ENCODE measurements at regions not wholly inside any gene's neighbourhood (a gene's known extent, or its start where the extent isn't known, plus 50 kb on each side); places are given as distances from the start of the nearest gene placed in this dataset.
A peak's percentile ranks its signal among the peaks of the same experiment; 100 is the strongest.

- DNase-seq (ENCODE audit: low read depth, low spot score) (peak; percentile 30), FAIRE-seq (no peak)
- dilution Hi-C loops (cut with MboI; ENCODE audit: extremely low pct_ligation_motif_present, low sequenced_read_pairs) = no loop called here
- Histone ChIP-seq H3K36me3 (ENCODE audit: control insufficient read depth in 2 of 2, extremely low read depth in 1 of 2, insufficient read depth in 2 of 2, low read length in 2 of 2) (no peaks in the 10 kb centered on the region), H3K4me3 (ENCODE audit: control insufficient read depth in 2 of 3, extremely low read depth in 1 of 3, insufficient read depth in 2 of 3, low read depth in 1 of 3, low read length in 3 of 3) (no peak overlapping the region), H3K9me3 (ENCODE audit: control insufficient read depth, low read depth, low read length) (no peaks in the 10 kb centered on the region), H3K27me3 (ENCODE audit: control insufficient read depth, extremely low read depth, insufficient read depth, low read length) (no peaks in the 10 kb centered on the region), H3K79me2 (ENCODE audit: control insufficient read depth, insufficient read depth, low read length) (no peaks in the 10 kb centered on the region), H3K4me2 (ENCODE audit: control insufficient read depth, extremely low read depth, insufficient read depth, low read depth, low read length) (no peak overlapping the region), H3K9me1 (ENCODE audit: control insufficient read depth, extremely low read depth, insufficient read depth, low read length) (no peaks in the 10 kb centered on the region), H3K4me1 (ENCODE audit: control insufficient read depth, extremely low read depth, insufficient read depth, low read length) (peaks cover 25% of the 10 kb centered on the region), H3K27ac (ENCODE audit: control insufficient read depth, insufficient read depth, low read length) (no peak overlapping the region), H2AFZ (ENCODE audit: control insufficient read depth, low read length) (peak overlapping the region; percentile 47), H4K20me1 (ENCODE audit: control insufficient read depth, extremely low read depth, insufficient read depth, low read length) (no peaks in the 10 kb centered on the region), H3K9ac (ENCODE audit: control insufficient read depth, extremely low read depth, insufficient read depth, low read length) (no peak overlapping the region)
- TF ChIP-seq CTCF (optimal IDR thresholded peaks at IDR 0.05 in 1 of 3, IDR thresholded peaks at IDR 0.05 in 1 of 3, conservative IDR thresholded peaks at IDR 0.05 in 1 of 3; ENCODE audit: extremely low read depth in 1 of 3, insufficient read depth in 2 of 3, low read length in 3 of 3) (no peak), EZH2 (IDR thresholded peaks at IDR 0.05; ENCODE audit: low read length) (no peak)
Measured at GRCh38 chr2:161028581-161028980, 131.6 kb upstream of the TANK start.

GRCh38 chr2:161029321-161029720, 130.9 kb upstream of the TANK start:
- no peaks in the 10 kb centered on the region for H3K27me3 ChIP-seq (ENCODE audit: control insufficient read depth, extremely low read depth, insufficient read depth, low read length)
- no peak overlapping the region for H3K4me3 ChIP-seq (ENCODE audit: control insufficient read depth in 2 of 3, extremely low read depth in 1 of 3, insufficient read depth in 2 of 3, low read depth in 1 of 3, low read length in 3 of 3)
- no peak overlapping the region for H2AFZ ChIP-seq (ENCODE audit: control insufficient read depth, low read length)
- DNase-seq (ENCODE audit: low read depth, low spot score) (no peak), FAIRE-seq (no peak)
- H3K9ac ChIP-seq (ENCODE audit: control insufficient read depth, extremely low read depth, insufficient read depth, low read length) = no peak overlapping the region
- TF ChIP-seq CTCF (optimal IDR thresholded peaks at IDR 0.05 in 1 of 3, IDR thresholded peaks at IDR 0.05 in 1 of 3, conservative IDR thresholded peaks at IDR 0.05 in 1 of 3; ENCODE audit: extremely low read depth in 1 of 3, insufficient read depth in 2 of 3, low read length in 3 of 3) (no peak), EZH2 (IDR thresholded peaks at IDR 0.05; ENCODE audit: low read length) (no peak)
- H4K20me1 ChIP-seq (ENCODE audit: control insufficient read depth, extremely low read depth, insufficient read depth, low read length) = no peaks in the 10 kb centered on the region
- no peak overlapping the region for H3K4me2 ChIP-seq (ENCODE audit: control insufficient read depth, extremely low read depth, insufficient read depth, low read depth, low read length)
- H3K27ac ChIP-seq (ENCODE audit: control insufficient read depth, insufficient read depth, low read length) = no peak overlapping the region
- no peaks in the 10 kb centered on the region for H3K79me2 ChIP-seq (ENCODE audit: control insufficient read depth, insufficient read depth, low read length)
- H3K9me1 ChIP-seq (ENCODE audit: control insufficient read depth, extremely low read depth, insufficient read depth, low read length) = no peaks in the 10 kb centered on the region
- peaks cover 25% of the 10 kb centered on the region for H3K4me1 ChIP-seq (ENCODE audit: control insufficient read depth, extremely low read depth, insufficient read depth, low read length)
- no peaks in the 10 kb centered on the region for H3K36me3 ChIP-seq (ENCODE audit: control insufficient read depth in 2 of 2, extremely low read depth in 1 of 2, insufficient read depth in 2 of 2, low read length in 2 of 2)
- dilution Hi-C loops (cut with MboI; ENCODE audit: extremely low pct_ligation_motif_present, low sequenced_read_pairs) = no loop called here
- no peaks in the 10 kb centered on the region for H3K9me3 ChIP-seq (ENCODE audit: control insufficient read depth, low read depth, low read length)

Measured in keratinocyte (primary cell).